ENCODE measurements at regions not wholly inside any gene's neighbourhood (a gene's known extent, or its start where the extent isn't known, plus 50 kb on each side); places are given as distances from the start of the nearest gene placed in this dataset.
"Not testable (repeated sequence)": the region's sequence is repeated elsewhere in the genome, so short reads cannot be mapped to it uniquely, and the experiment has no call there.

GRCh38 chr21:22804151-22804550 lies 1805.9 kb downstream of the NCAM2 start:
- no peak for DNase-seq

DNA sequence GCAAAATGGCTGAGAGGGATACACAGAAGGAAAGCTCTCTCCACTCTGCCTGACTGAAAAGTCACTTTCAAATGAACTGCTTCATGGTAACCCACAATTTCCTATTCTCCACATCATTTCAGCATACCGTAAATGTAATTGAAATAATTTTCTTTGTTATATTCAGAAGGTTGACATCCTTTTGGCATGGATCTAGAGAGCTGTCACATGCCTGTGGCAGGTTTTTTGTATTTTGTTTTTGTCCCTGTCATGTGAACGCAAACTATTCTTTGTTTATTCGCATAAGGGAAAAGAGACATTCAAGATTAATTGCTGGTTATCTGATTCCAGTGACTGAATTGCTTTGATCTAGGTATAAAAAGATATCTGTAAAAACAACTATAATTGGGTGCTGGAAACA lies 1808.1 kb downstream of the NCAM2 start:
- no peak for DNase-seq

DNA sequence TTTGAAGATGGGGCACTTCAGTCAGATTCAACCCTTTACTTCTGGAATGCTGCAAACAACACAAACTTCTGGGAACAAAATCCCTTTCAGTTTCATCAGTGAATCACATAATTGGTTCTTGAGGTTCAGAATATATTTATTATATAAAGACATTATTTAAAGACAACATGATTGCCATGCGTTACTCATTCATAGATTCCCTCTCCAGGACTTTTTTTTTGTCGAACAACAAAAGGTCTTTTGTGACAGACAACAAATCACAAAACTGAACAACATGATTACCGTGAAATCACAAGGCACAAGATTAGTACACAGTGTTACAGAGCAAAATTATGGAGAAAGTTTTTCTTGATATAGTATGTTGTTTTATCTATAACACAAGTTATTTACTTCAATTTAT lies 1815.0 kb downstream of the NCAM2 start:
- DNase-seq: no peak

DNA sequence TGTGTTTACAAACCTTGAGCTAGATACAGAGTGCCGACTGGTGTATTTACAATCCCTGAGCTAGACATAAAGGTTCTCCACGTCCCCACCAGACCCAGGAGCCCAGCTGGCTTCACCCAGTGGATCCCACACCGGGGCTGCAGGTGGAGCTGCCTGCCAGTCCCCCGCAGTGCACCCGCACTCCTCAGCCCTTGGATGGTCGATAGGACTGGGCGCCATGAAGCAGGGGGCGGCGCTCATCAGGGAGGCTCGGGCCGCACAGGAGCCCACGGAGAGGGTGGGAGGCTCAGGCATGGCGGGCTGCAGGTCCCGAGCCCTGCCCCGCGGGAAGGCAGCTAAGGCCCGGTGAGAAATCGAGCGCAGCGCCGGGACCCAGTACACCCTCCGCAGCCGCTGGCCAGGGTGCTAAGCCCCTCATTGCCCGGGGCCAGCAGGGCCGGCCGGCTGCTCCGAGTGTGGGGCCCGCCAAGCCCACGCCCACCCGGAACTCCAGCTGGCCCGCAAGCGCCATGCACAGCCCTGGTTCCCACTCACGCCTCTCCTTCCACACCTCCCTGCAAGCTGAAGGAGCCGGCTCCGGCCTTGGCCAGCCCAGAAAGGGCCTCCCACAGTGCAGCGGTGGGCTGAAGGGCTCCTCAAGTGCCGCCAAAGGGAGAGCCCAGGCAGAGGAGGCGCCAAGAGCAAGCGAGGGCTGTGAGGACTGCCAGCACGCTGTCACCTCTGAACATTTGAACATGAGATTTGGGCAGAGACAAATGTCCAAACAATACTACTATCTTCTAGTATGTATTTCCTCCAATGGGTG lies 1820.7 kb downstream of the NCAM2 start:
- not testable (repeated sequence) for DNase-seq

DNA sequence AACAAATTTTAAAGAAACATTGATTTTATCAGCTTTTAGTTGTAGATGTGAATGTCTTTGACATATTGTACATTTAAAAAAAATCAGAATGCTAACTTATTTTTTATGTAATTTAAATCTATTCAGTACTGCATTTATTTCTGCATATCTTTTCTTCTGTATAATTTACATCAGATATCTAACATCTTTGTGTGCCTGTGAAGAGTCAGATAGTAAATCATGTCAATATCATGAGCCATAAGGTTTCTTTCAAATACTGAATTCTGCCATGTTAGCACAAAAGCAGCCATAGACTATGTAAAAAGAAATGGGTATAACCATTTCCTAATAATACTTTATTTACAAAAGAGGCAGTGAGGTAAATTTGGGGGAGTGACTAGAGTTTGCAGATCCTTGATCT lies 1829.2 kb downstream of the NCAM2 start:
- DNase-seq: no peak

DNA sequence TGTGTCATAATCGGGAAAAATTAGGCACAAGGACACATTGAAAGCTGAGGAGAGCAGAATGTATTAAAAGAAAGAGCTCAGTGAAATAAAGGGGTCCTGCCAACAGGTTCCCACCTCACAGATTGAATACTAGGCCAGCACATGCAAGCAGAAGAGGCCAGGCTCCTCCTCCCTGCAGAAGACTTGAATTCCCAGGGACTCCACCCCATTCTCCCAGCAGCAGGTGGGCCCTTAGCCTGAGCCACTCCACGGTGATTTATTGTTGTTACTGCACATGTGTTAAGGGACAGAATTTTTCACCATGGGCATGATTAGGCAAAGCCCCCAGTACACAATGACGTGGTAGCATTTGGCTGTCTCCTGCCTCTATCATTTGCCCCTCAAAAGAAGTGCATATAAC lies 1844.7 kb downstream of the NCAM2 start:
- no peak for DNase-seq

- DNase-seq: no peak
These were observed 1857.4 kb downstream of the NCAM2 start for GRCh38 chr21:22855581-22855980.

DNA sequence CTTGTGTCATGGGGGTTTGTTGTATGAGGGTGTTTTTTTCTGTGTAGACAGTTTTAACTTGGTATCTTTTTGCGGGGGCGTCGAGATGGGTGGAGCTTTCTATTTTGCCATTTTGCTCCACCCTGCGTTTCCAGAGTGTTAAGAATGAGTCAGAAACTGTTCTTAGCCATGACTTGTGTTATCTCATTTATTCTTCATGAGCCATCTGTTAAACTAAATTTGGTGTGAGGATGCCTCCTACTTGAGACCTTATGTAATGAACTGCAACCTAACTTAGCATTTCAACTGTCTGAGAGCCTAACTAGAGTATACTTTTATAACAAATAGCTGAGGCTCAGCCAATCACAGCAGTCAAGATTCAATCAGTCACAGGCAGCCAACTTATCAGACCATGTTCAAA lies 1873.5 kb downstream of the NCAM2 start:
- DNase-seq: no peak

DNA sequence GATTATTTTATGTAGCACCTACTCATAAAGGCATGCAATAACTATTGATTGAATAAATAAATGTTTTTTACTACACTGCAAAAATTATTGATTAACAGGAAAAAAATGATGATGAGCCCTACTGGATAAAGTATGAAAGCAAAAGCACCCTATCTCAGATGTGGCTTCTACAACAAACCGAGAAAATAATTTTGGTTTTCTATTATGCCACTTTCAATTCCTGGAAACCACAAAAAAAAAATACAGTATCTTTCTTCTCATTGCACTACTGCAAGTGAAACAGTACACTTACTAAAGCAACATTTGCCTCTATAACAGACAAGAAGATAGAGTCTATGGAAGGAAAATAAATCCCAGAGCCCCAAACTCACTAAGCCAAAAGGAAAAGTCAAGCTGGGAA lies 1882.4 kb downstream of the NCAM2 start:
- DNase-seq: no peak

GRCh38 chr21:22881131-22881530 lies 1882.9 kb downstream of the NCAM2 start:
- DNase-seq: no peak

- DNase-seq: no peak
These were observed 1886.9 kb downstream of the NCAM2 start for GRCh38 chr21:22885079-22885478.

GRCh38 chr21:22885614-22886013 lies 1887.4 kb downstream of the NCAM2 start:
- DNase-seq: no peak

GRCh38 chr21:22889445-22889844 lies 1891.2 kb downstream of the NCAM2 start:
- DNase-seq: no peak

DNA sequence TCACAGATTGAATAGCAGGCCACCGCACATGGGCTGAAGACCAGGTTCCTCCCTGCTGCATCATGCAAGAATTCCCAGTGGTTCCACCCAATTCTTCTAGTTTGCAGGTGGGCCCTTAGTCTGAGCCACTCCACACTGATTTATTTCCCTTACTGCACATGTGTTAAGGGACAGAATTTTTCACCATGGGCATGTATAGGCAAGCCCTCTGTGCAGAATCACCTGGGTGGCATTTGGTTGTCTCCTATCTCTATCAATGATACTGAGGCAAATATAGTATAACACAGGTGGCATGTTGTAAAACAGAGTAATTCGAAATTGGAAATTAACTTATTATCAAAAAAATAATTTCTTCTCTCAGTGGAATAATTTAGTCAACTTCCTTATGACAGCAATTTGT lies 1892.4 kb downstream of the NCAM2 start:
- no peak for DNase-seq

- no peak for DNase-seq
These were observed 1893.8 kb downstream of the NCAM2 start for GRCh38 chr21:22892028-22892427.

GRCh38 chr21:22892740-22893139 lies 1894.5 kb downstream of the NCAM2 start:
- no peak for DNase-seq

DNA sequence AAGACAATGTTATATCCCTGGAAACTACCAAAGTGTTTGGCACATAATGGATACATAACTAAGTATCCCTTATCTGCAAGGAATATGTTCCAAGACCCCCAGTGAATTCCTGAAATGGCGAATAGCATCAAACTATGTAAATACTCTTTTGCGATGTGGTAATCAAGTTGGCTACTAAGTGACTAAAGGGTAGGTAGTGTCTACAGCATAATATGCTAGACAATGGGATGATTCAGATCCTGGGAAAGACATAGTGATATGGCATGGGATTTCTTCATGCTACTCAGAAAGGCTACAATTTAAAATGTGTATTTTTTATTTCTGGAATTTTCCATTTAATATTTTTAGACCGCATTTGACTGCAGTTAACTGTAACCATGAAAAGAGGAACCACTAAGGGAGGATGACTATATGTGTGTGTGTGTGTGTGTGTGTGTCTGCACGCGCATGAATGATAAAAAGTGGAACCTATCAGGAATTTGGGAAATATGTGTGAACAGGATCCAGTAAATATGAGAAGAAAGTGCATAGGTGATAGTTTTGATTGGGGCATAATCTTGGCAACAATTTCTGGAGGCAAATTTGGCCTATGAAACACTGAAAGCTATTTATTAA lies 1899.9 kb downstream of the NCAM2 start:
- DNase-seq: no peak

DNA sequence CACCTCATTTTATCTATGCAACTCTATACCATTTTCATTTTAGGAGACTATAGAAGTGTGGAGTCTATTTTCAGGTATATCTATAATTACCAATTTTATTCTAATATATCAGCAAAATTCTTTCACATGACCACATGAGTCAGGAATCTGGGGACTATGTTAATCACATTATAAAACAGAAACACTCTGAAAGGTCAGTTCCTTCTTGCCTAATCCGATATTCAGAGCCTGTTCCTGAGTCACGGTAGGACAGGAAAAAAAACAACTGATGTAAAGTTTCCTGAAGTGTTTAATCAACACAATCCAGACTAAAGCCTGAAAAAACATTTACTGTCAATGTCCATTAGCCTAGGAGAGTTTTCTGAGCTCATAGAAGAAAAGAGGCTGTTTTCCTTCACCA lies 1902.3 kb downstream of the NCAM2 start:
- no peak for DNase-seq

- DNase-seq: no peak
These were observed 1905.6 kb downstream of the NCAM2 start for GRCh38 chr21:22903851-22904250.

- DNase-seq: no peak
These were observed 1906.2 kb downstream of the NCAM2 start for GRCh38 chr21:22904385-22904784.

GRCh38 chr21:22925032-22925431 lies 1926.8 kb downstream of the NCAM2 start:
- no peak for DNase-seq

DNA sequence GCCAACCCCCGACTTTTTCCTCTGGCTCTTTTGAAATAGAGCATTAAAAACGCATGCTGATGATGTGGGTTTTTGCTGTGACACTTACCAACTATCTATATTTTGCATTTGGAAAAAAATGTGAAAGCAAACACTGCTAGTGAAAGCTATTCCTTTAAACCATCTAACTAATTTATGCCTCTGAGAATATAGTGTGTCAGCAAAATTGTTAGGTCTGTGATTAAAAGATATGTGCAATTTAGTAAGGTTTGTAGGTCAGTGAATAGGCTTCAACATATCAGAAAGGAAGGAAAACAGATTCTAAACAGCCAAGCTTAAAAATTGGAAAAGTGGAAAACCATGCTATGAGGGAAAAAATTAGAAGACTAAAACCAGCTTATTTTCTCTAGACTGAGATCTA lies 1929.3 kb downstream of the NCAM2 start:
- DNase-seq: no peak

GRCh38 chr21:22941779-22942490 lies 1943.7 kb downstream of the NCAM2 start:
- DNase-seq: no peak

DNA sequence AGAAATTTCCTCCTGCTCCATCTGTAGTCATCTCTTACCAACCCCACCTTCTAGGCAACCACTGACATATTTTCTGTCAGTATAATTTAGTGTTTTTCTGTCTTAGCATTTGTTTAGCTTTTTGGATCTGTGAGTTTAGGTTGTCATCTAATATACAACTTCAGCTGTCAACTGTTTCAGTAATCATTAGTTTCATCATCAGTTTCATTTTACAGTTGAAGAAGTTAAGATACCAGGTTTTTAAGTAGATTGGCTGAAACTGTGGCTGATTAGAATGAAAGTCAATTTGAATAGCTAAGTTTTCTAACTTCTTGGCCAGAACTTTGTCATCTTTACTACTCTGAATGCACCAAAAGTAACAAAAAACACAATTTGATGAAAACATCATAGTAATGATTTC lies 1957.3 kb downstream of the NCAM2 start:
- no peak for DNase-seq

All from CD4-positive, alpha-beta T cell treated with Interleukin-21 for 1 hour (primary cell).